HG03039 (cell line): ENCODE measurements at regions not wholly inside any gene's neighbourhood (a gene's known extent, or its start where the extent isn't known, plus 50 kb on each side); places are given as distances from the start of the nearest gene placed in this dataset.
A peak's percentile ranks its signal among the peaks of the same experiment; 100 is the strongest.
"Not testable (repeated sequence)": the region's sequence is repeated elsewhere in the genome, so short reads cannot be mapped to it uniquely, and the experiment has no call there.

Source experiments
- ATAC-seq: cut with Tn5 transposase; IDR thresholded peaks from one replicate; pipeline ENCODE4 v1.9.1; 2021; ENCODE audit warnings: mild to moderate bottlenecking, moderate library complexity; ENCODE audit not compliant: unreplicated experiment

GRCh38 chr3:18693588-18694329 lies 268.6 kb upstream of the SATB1 start:
- not testable (repeated sequence) for ATAC-seq

DNA sequence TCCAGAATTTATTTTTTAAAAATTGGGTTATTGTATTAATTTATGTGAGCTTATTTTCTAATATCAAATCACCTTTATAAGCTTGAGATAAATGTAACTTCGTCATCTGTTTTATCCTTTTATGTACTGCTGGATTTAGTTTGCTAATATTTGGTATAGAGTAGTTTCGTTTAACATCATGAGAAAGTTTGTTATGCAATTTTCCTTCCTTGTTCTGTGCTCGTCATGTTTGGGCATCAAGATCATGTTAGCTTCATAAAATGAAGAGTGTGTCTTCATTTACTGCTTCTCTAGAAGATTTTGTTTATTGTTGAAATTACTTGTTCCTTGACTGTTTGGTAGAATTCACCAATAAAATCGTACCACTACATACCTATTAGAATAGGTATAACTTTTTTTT lies 262.1 kb upstream of the SATB1 start:
- no peak for ATAC-seq

- no peak for ATAC-seq
Measured at GRCh38 chr3:18683900-18684299, 258.8 kb upstream of the SATB1 start.

DNA sequence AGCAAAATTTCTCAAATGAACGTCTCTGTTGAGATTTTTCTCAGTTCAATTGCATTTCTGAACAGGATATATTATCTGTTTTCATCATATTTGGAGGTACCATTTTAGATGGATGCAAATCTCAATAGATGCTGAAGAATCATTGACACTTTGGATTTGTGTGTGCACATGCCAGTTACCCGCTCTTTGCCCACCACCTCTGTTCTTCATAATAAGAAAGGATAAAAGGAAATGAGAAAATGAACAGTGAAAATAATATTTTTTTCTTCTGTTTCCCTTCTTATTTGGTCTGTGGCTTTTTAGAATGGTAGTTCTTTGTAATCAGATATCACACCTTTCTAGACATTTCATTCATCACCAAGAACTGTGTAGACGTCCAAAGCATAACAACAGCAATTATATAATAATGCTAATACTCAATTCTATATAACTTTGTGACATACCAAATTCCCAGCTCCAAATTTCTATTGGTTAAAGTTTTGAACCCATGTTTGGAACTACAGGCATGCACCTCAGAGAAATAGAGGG lies 256.7 kb upstream of the SATB1 start:
- no peak for ATAC-seq

DNA sequence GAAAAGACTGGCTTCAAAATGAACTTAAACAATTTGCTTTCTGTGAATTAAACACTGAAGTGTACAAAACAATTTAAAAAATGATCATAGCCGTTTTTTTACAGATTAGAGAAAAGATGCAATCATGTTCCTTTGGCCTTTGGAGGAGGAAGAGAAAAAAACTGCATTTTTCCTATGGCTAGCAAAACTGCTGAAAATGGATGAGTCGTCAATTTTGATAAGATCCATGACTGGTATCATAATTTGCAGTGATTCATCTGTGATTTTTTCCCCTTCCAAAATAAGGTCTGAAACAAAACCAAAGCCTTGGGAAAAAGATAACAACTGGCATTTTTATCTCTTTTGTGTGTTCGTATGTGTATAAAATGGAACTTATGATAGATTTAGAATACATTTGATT lies 255.6 kb upstream of the SATB1 start:
- no peak for ATAC-seq

- ATAC-seq = no peak
Measured at GRCh38 chr3:18679238-18679637, 254.1 kb upstream of the SATB1 start.

DNA sequence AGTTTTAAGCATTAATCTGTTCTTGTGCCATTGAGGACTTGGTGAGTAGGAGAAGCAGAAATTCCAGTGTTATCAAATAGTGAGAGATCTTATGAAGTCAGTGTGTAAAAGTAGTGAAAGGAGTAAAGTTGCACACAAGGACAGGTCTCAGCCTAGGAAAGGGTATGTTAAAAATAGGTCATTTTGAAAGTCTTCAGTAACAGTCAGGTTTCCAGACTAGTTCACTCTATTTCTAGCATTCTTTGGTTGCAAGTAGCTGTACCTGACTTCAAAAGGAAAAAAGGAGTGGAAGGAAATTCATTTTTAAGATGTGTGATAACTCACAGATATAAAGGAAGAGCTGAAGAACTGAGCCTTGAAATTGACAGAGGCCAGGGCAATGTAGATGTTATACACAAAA lies 250.1 kb upstream of the SATB1 start:
- no peak for ATAC-seq

GRCh38 chr3:18672561-18672960 lies 247.4 kb upstream of the SATB1 start:
- ATAC-seq = no peak

GRCh38 chr3:18670759-18671158 lies 245.6 kb upstream of the SATB1 start:
- no peak for ATAC-seq

DNA sequence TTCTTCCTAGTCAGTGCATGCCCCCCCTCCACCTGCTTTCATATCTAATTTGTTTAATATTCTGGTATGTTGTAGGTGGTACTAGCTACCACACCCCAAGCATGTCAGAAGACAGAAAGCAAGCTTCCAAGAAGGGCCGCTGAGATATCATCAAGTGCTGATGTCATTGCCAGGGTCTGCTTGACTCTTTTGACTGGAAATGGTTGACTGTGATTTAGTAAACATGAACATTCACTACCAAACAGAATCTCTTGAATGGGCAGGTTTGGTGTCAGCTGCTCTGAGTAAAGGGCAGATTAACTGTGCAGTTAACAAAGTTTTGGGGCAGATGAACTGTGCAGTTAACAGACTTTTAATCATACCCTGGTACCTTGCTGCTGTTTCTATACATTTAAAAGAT lies 244.2 kb upstream of the SATB1 start:
- no peak for ATAC-seq

GRCh38 chr3:18667552-18667951 lies 242.4 kb upstream of the SATB1 start:
- no peak for ATAC-seq

DNA sequence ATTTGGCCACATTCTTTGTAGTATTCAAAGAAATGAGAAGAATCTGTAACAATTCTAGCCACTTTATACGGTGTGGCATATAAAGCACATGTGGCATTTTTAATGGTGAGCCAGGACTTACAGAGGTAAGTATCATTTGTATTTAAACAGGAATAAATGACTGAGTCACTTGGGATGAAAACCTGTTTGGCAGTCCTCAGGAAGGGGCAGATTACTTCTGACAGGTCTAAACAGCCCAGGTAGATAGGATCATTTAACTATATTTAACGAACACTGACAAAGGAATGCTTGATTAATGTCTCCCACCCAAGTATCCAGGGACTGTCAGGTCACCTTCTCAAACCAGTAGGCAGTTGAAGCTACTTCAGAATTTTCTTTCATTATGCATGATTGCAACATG lies 241.5 kb upstream of the SATB1 start:
- ATAC-seq = no peak

DNA sequence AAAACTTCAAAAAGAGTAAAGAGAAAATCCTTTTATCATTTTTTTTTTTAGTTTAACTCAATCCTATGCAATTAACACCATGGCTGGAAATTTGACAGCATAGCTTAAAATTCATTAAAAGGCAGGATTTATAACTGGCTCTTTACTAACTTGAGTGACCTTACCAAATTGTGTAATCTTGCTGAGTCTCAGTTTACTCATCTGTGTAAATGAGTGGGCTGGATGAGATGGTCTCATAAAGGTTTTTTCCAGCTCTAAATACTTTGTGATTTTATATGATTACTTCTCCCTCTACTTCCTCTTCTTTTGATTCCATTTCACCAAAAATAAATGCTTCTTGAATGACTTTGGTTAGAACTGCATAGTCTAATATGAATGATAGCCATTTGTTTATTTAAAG lies 234.9 kb upstream of the SATB1 start:
- no peak for ATAC-seq

DNA sequence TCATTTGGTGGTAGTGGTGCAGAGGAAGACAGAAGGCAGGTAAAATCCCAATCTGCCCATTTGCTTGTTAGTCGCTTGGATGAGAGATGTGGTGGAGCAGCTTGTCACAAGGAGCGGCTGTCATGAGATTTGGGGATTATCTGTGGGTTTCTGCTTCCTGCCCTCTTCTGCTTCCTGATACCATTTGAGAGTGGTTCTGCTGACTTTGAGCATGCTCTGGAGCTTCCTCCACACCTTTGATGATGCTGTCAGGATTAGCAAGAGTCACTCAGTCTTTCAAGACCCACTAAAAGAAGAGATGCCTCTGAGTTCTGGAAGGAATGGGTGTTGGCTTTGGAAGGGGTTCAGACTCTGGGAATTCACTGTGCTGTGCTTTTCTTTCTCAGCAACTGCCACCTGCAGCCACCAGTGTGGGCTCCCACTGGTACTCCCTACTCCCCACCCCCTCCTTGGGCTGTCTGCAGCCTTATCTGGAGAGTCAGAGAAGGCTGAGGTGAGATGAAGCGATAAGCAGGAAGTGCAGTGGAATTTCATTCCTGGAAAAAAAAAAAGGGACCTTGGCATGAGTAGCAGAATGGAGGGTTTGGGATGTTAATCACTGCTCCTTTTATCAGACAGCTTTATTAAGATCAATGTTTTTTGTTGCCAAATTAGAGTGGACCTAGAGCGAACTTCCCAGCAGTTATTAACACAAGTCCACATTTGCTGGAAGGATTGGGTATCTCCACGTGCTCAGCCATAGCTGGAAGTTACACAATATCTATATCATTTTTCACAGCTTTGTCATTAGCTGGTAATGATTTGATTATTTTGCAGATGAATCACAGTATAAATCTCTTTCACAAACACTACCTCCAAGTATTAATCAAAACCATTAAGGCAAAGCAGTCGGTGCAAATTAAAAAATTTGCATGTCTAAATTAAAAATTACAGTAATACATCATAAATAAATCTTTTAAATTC lies 233.0 kb upstream of the SATB1 start:
- no peak for ATAC-seq

GRCh38 chr3:18656866-18657265 lies 231.7 kb upstream of the SATB1 start:
- no peak for ATAC-seq

DNA sequence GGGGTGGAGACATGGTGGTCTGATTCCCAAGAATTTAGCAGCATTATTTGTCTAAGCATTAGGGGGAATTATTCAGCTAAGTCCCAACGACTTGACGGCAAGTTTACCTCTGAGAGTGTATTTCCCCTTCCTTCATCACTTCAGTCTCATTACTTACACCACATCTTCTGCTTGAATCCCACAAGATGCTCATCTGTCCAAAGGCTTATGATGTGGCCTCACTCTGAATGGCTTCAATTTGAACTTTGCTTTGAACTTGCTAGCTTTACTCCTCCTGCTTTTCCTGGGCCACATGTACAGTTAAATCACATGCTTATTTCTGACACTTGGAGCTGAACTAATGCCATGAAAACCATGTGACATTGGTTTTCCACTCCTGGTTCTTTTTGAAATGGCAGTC lies 231.3 kb upstream of the SATB1 start:
- ATAC-seq = no peak

- ATAC-seq = no peak
Measured at GRCh38 chr3:18655827-18656226, 230.7 kb upstream of the SATB1 start.

DNA sequence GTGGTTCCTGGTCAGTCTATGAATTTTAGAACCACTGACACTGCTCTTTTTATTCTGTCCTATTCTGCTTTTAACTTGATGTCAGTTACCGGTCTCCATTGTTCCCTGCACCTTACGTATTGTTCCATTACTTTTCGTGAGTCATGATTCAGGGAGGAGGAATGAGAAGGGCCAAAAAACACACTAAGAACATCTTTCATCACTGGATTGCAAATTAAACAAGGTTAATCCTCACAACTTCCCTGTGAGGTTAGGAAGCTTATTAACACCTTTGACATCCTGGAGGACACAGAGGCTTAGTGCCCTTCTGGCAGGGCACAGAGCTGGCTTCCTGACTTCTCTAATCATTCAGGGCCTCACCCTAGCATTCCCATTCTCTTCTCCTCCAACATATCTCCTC lies 227.6 kb upstream of the SATB1 start:
- no peak for ATAC-seq

- no peak for ATAC-seq
Measured at GRCh38 chr3:18650731-18651130, 225.6 kb upstream of the SATB1 start.

GRCh38 chr3:18649666-18650363 lies 224.7 kb upstream of the SATB1 start:
- ATAC-seq = peak; percentile 86

- ATAC-seq = no peak
Measured at GRCh38 chr3:18648868-18649462, 223.8 kb upstream of the SATB1 start.
